Calu3 (cell line): ENCODE measurements at regions not wholly inside any gene's neighbourhood (a gene's known extent, or its start where the extent isn't known, plus 50 kb on each side); places are given as distances from the start of the nearest gene placed in this dataset.

Experiments used
- BruUV-seq: library from RNA; stranded (reverse); fragments of 400-500 nt; replicated peaks from 2 replicates; lab custom pipeline; 2021; lab: Mats Ljungman, UMichigan
- CTCF ChIA-PET: fragments of 300-600 bp; sonication (Branson Sonifier 250); formaldehyde crosslinking; loops from one replicate; lab custom pipeline; 2022; ENCODE audit warnings: antibody characterized with exemption; lab: Charles Lee
- DNase-seq: peaks from one replicate; pipeline ENCODE4 v3.0.0; 2022
- H3K27ac Mint-ChIP-seq: one replicate; pipeline ENCODE4 v1.8.0; 2022; ENCODE audit warnings: mixed read lengths; ENCODE audit not compliant: unreplicated experiment
- H3K27me3 Mint-ChIP-seq: one replicate; pipeline ENCODE4 v1.8.0; 2022; ENCODE audit warnings: mixed read lengths; ENCODE audit not compliant: unreplicated experiment
- H3K36me3 Mint-ChIP-seq: one replicate; pipeline ENCODE4 v1.8.0; 2022; ENCODE audit warnings: mild to moderate bottlenecking, moderate library complexity, mixed read lengths; ENCODE audit not compliant: insufficient read depth, unreplicated experiment
- H3K4me1 Mint-ChIP-seq: one replicate; pipeline ENCODE4 v1.8.0; 2022; ENCODE audit warnings: mild to moderate bottlenecking, low read depth, mixed read lengths; ENCODE audit not compliant: unreplicated experiment
- H3K4me3 Mint-ChIP-seq: one replicate; pipeline ENCODE4 v1.8.0; 2022; ENCODE audit warnings: mild to moderate bottlenecking, low read depth, moderate library complexity, mixed read lengths; ENCODE audit not compliant: unreplicated experiment
- H3K9me3 Mint-ChIP-seq: one replicate; pipeline ENCODE4 v1.8.0; 2022; ENCODE audit warnings: low read depth, mixed read lengths; ENCODE audit not compliant: unreplicated experiment
- CTCF ChIP-seq: fragments of 200-600 bp; IDR thresholded peaks from one replicate; pipeline ENCODE4 v1.8.0; 2022; ENCODE audit warnings: antibody characterized with exemption; ENCODE audit not compliant: unreplicated experiment
- intact Hi-C: fragments of 100-400 bp; cut with micrococcal nuclease; formaldehyde crosslinking; loops from one replicate; pipeline ENCODE4 v1.10.0; 2022; ENCODE audit not compliant: unreplicated experiment

GRCh38 chr9:75718677-75719076 lies 171.8 kb upstream of the PCSK5 start:
- Mint-ChIP-seq H3K36me3 (no peaks in the 10 kb centered on the region), H3K4me1 (peaks cover 17% of the 10 kb centered on the region), H3K27me3 (peaks cover 2% of the 10 kb centered on the region), H3K27ac (no peak overlapping the region), H3K4me3 (no peak overlapping the region), H3K9me3 (no peaks in the 10 kb centered on the region)
- BruUV-seq, result no TSS peak
- DNase-seq, result no peak
- no peak for TF ChIP-seq CTCF
- intact Hi-C loops, result no loop called here
- CTCF ChIA-PET, result no interaction called here

- no peak overlapping the region for H3K27ac Mint-ChIP-seq
- H3K4me1 Mint-ChIP-seq, result no peaks in the 10 kb centered on the region
- no TSS peak for BruUV-seq
- intact Hi-C loops, result loop anchor here (2.0 kb wide), 1 partner anchor 126 kb away; no protein-coding TSS in a partner anchor
- no peak overlapping the region for H3K4me3 Mint-ChIP-seq
- H3K9me3 Mint-ChIP-seq, result no peaks in the 10 kb centered on the region
- H3K27me3 Mint-ChIP-seq, result peaks cover 31% of the 10 kb centered on the region
- CTCF ChIA-PET, result no interaction called here
- no peaks in the 10 kb centered on the region for H3K36me3 Mint-ChIP-seq
- DNase-seq, result no peak
- TF ChIP-seq CTCF, result no peak
Observed at GRCh38 chr9:75728391-75728790, 162.1 kb upstream of the PCSK5 start.

- peaks cover 13% of the 10 kb centered on the region for H3K27me3 Mint-ChIP-seq
- no peak overlapping the region for H3K27ac Mint-ChIP-seq
Observed at GRCh38 chr9:75734802-75735201, 155.7 kb upstream of the PCSK5 start.

GRCh38 chr9:75739884-75740611 lies 150.4 kb upstream of the PCSK5 start:
- DNase-seq, result no peak
- BruUV-seq, result no TSS peak
- Mint-ChIP-seq H3K4me1 (no peaks in the 10 kb centered on the region), H3K4me3 (no peak overlapping the region), H3K9me3 (no peaks in the 10 kb centered on the region), H3K27me3 (peaks cover 13% of the 10 kb centered on the region), H3K36me3 (no peaks in the 10 kb centered on the region), H3K27ac (no peak overlapping the region)
- no peak for TF ChIP-seq CTCF
- CTCF ChIA-PET, result no interaction called here
- intact Hi-C loops, result no loop called here

More at GRCh38 chr9:75734802-75735201, 155.7 kb upstream of the PCSK5 start:
- H3K4me1 Mint-ChIP-seq, result no peaks in the 10 kb centered on the region
- H3K36me3 Mint-ChIP-seq, result no peaks in the 10 kb centered on the region
- BruUV-seq, result no TSS peak
- DNase-seq, result no peak
- H3K4me3 Mint-ChIP-seq, result no peak overlapping the region
- no peaks in the 10 kb centered on the region for H3K9me3 Mint-ChIP-seq
- CTCF ChIA-PET, result no interaction called here
- intact Hi-C loops, result no loop called here
- TF ChIP-seq CTCF, result no peak
